Cardiac muscle cell (in vitro differentiated cells and primary cell): ENCODE measurements at regions not wholly inside any gene's neighbourhood (a gene's known extent, or its start where the extent isn't known, plus 50 kb on each side); places are given as distances from the start of the nearest gene placed in this dataset.
"Not testable (repeated sequence)": the region's sequence is repeated elsewhere in the genome, so short reads cannot be mapped to it uniquely, and the experiment has no call there.

Experiments used
- DNase-seq, 2 donors: peaks; one replicate each; pipeline versions ENCODE4 v3.0.0 to v3.0.0-alpha.2; 2010 to 2017; ENCODE audit warnings: low read depth in 1 of 2, low spot score in 1 of 2
- H3K27ac ChIP-seq: fragments of 200-600 bp; sonication (generic); 2 replicates; pipeline ENCODE4 v1.5.1; 2016
- H3K27me3 ChIP-seq: fragments of 200-600 bp; sonication (generic); 2 replicates; pipeline ENCODE4 v1.6.0; 2016; ENCODE audit warnings: control low read depth
- H3K36me3 ChIP-seq: fragments of 200-600 bp; sonication (generic); 2 replicates; pipeline ENCODE4 v1.5.1; 2016; ENCODE audit warnings: control low read depth
- H3K4me1 ChIP-seq: fragments of 200-600 bp; sonication (generic); 2 replicates; pipeline ENCODE4 v1.8.1; 2017; ENCODE audit warnings: low read depth, mild to moderate bottlenecking, mixed run types
- H3K4me3 ChIP-seq: fragments of 200-600 bp; sonication (generic); 2 replicates; pipeline ENCODE4 v1.5.1; 2016; ENCODE audit warnings: mild to moderate bottlenecking
- H3K9me3 ChIP-seq: fragments of 200-600 bp; sonication (generic); 2 replicates; pipeline ENCODE4 v1.5.1; 2017; ENCODE audit warnings: low read depth, mild to moderate bottlenecking, control low read depth
- CTCF ChIP-seq: IDR thresholded peaks from 2 replicates; pipeline ENCODE4 v1.5.1; 2012; ENCODE audit warnings: low read depth, mild to moderate bottlenecking, low read length

- DNase-seq = no peak
- Histone ChIP-seq H3K4me3 (no peak overlapping the region), H3K36me3 (no peaks in the 10 kb centered on the region), H3K9me3 (no peaks in the 10 kb centered on the region), H3K27ac (no peak overlapping the region), H3K4me1 (peaks cover 20% of the 10 kb centered on the region), H3K27me3 (no peaks in the 10 kb centered on the region)
- no peak for TF ChIP-seq CTCF
These were observed 60.3 kb upstream of the LYZL1 start for GRCh38 chr10:29228562-29228961.

GRCh38 chr10:29229258-29229705 lies 59.6 kb upstream of the LYZL1 start:
- no peak for TF ChIP-seq CTCF
- H3K4me1 ChIP-seq = peaks cover 20% of the 10 kb centered on the region
- H3K4me3 ChIP-seq = no peak overlapping the region
- H3K9me3 ChIP-seq = no peaks in the 10 kb centered on the region
- DNase-seq = no peak
- H3K27me3 ChIP-seq = no peaks in the 10 kb centered on the region
- no peak overlapping the region for H3K27ac ChIP-seq
- H3K36me3 ChIP-seq = no peaks in the 10 kb centered on the region

- DNase-seq, H3K4me3 ChIP-seq, H3K9me3 ChIP-seq, H3K36me3 ChIP-seq, H3K27me3 ChIP-seq: not testable (repeated sequence)
- Histone ChIP-seq H3K4me1 (peaks cover 37% of the 10 kb centered on the region), H3K27ac (peak overlapping the region; percentile 99)
These were observed 52.0 kb upstream of the LYZL1 start for GRCh38 chr10:29236910-29237309.

GRCh38 chr10:29237786-29238185 lies 51.1 kb upstream of the LYZL1 start:
- Histone ChIP-seq H3K36me3 (no peaks in the 10 kb centered on the region), H3K9me3 (no peaks in the 10 kb centered on the region), H3K4me1 (peaks cover 31% of the 10 kb centered on the region), H3K27me3 (no peaks in the 10 kb centered on the region), H3K4me3 (no peak overlapping the region), H3K27ac (peak overlapping the region; percentile 99)
- no peak for TF ChIP-seq CTCF
- peak; percentile 38 to 67 for DNase-seq

- peaks cover 39% of the 10 kb centered on the region for H3K4me1 ChIP-seq
- H3K27ac ChIP-seq = peak overlapping the region; percentile 99
- no peak for TF ChIP-seq CTCF
- no peak for DNase-seq
- no peaks in the 10 kb centered on the region for H3K36me3 ChIP-seq
- no peaks in the 10 kb centered on the region for H3K9me3 ChIP-seq
- H3K4me3 ChIP-seq = no peak overlapping the region
- H3K27me3 ChIP-seq = no peaks in the 10 kb centered on the region
These were observed 50.2 kb upstream of the LYZL1 start for GRCh38 chr10:29238523-29239135.
